Ramos (cell line): ENCODE measurements at regions not wholly inside any gene's neighbourhood (a gene's known extent, or its start where the extent isn't known, plus 50 kb on each side); places are given as distances from the start of the nearest gene placed in this dataset.
"Not testable (repeated sequence)": the region's sequence is repeated elsewhere in the genome, so short reads cannot be mapped to it uniquely, and the experiment has no call there.

Experiments used
- in situ Hi-C: fragments of 300-500 bp; cut with MboI; formaldehyde crosslinking; loops from one replicate; pipeline ENCODE4 v1.14.3; 2022; ENCODE audit warnings: low sequenced_read_pairs; ENCODE audit not compliant: unreplicated experiment

DNA sequence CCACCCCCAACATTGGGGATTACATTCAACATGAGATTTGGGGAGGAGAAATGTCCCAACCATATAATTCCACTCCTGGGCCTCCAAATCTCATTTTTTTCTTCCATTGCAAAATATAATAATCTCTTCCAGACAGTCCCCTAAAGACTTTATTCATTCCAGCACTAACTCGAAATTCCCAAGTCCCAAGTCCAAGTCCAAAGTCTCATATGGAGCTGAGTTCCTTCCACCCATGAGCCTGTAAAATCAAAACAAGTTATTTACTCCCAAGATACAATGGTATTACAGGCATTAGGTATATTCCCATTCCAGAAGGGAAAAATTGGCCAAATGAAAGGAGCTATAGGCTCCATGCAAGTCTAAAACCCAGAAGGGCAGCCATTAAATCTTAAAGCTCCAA, 56.7 kb downstream of the P2RY1 start:
- in situ Hi-C loops = no loop called here

- in situ Hi-C loops = no loop called here
These were observed 57.5 kb downstream of the P2RY1 start for GRCh38 chr3:152892446-152892845.

GRCh38 chr3:152893647-152894046, 58.7 kb downstream of the P2RY1 start:
- in situ Hi-C loops = no loop called here

GRCh38 chr3:152899306-152899705, 64.4 kb downstream of the P2RY1 start:
- in situ Hi-C loops = no loop called here

- in situ Hi-C loops = no loop called here
These were observed 67.3 kb downstream of the P2RY1 start for GRCh38 chr3:152902141-152902669.

GRCh38 chr3:152905631-152906030, 70.7 kb downstream of the P2RY1 start:
- in situ Hi-C loops = no loop called here

DNA sequence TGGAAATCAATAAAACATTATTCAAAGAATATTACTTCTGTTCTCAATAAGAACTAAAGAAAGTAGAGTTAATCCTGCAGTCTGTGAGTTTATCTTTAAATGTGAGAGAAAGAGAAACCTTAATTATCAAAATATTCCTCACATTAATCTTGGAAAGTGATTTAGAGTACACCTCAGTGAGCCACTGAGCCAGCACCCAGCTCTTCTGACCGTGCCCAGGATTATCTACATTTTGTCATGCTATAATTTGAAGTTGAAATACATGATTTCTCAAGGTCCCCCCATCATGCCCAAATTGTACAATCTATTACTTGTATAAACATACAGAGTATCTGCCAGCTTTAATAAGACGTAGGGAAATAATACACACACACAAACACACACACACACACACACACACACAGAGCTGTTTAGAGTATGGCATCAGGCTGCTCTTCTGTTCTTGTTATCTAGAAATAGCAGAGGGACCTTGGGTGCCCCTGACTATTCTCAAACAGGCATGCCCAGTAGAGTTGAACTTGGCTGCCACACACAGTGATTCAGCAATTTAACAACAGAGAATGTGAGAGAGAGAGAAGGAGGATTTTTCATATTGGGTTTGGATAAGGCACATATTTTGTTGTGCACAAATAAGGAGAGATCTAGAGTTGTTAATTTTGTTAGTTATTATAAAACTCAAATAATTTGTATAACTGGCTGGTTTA, 74.4 kb downstream of the P2RY1 start:
- in situ Hi-C loops = no loop called here

DNA sequence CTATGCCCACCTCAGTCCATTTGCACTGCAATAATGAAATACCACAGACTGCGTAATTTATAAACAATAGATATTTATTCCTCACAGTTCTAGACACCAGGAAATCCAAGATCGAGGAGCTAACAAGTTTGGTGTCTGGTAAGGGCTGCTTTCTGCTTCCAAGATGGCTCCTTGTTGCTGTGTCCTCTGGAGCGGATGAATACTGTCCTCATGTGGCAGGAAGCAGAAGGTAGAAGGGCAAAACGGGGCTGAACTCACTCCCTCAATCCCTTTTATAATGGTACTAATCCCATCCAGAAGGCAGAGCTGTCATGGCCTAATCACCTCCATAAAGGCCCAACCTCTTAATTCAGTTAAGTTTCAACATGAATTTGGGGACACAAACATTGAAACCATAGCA, 75.3 kb downstream of the P2RY1 start:
- in situ Hi-C loops = no loop called here

DNA sequence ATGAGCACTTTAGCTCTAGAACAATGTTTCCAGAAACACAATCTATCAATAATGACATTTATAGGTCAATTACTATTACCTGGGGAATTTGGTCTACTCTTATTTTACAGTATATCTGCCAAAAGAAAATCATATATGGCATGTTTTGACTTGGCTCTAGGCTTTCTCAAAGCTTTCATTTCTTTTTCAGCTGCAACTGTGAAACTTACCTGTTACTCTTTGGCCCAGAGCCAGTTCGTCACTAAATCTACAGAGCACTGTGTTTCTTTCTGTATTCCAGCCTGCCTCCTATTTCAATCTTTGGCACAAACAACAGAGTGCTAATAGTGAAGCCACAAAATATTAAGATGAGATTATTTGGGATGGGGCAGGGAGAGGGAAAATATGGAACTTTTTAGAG, 76.0 kb downstream of the P2RY1 start:
- in situ Hi-C loops = no loop called here

GRCh38 chr3:152914743-152915142, 79.8 kb downstream of the P2RY1 start:
- in situ Hi-C loops = not testable (repeated sequence)

DNA sequence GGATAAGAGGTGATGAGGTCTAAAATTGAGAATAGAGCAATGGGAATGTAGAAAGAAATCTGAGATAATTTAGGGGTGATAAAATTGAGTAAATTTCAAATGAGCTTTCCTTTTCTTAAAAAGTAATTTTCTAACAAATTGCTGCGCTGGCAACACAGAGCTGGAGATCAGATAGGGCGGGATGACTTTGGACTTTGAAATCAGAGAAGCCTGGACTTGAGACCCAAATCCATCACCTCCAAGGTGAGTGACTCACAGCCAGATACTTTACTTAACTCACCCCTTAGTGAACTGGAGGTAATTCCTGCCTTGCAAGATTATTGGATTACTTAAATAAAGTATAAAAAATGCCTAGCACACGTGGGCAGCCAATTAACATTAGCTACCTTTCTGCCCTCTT, 80.8 kb downstream of the P2RY1 start:
- in situ Hi-C loops = no loop called here

DNA sequence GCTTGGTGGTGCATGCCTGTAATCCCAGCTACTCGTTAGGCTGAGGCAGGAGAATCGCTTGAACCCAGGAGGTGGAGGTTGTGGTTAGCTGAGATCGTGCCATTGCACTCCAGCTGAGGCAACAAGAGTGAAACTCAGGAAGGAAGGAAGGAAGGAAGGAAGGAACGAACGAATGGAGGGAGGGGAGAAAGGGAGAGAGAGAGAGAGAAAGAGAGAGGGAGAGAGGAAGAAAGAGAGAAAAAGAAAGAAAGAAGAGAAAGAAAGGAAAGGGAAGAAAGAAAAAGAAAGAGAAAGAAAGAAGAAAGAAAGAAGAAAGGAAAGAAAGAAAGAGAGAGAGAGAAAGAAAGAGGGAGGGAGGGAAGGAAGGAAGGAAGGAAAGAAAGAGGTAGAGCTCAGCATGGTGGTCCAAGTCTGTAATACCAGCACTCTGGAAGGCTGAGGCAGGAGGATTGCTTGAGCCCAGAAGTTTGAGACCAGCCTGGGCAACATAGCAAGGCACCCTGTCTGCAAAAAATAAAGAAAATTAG, 81.9 kb downstream of the P2RY1 start:
- in situ Hi-C loops = no loop called here

DNA sequence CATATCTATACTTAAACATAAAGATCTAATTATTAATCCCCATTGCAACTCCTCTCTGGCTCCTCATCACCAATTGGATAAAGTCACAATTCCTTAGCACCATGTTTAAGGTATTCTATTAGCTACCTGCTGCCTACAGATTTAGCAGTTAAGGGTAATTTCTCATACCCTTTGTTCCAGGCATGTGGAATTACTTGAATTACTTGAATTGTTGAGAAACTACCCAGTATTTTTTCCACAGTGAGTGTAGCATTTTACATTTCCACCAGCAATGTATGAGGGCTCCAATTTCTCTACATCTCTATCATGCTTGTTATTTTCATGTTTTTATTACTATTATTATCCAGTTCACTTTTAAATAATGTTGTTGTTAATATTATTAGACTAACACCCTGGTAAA, 86.4 kb downstream of the P2RY1 start:
- in situ Hi-C loops = no loop called here

GRCh38 chr3:152922554-152922953, 87.6 kb downstream of the P2RY1 start:
- in situ Hi-C loops = no loop called here

DNA sequence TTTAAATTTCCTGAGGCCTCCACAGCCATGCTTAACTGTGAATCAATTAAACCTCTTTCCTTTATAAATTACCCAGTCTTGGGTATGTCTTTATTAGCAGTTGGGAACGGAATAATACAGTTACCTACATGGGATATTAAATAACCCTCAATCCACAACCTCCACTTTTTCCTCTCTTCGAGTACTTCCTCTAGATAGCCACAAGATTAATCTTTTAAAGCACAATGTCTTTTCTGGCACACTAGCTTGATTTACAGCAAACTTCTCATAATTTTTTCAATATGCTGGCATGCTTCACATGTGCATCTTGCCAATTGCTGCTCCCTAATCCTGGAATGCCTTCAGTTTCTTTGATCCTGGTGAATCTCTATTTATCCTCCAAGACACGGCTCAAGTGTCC, 92.2 kb downstream of the P2RY1 start:
- in situ Hi-C loops = no loop called here

DNA sequence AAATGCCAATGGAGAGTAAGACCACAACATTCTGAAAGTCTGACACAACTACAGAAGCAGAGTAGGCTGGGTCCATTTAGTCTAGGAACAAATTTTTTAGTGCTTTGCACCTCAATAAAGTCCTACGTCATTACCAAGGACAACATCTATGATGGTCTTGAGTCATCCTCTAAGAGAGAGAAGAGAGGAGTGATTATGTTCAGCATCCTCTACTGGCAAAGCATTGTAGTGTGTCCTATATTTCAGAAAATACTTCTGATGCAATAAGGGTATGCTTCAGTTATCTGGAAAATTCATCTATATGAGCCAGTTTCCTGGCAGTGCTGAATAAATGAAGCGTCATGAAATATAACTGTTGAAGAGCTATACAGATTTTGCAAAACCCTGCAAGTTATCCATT, 95.6 kb downstream of the P2RY1 start:
- in situ Hi-C loops = no loop called here

DNA sequence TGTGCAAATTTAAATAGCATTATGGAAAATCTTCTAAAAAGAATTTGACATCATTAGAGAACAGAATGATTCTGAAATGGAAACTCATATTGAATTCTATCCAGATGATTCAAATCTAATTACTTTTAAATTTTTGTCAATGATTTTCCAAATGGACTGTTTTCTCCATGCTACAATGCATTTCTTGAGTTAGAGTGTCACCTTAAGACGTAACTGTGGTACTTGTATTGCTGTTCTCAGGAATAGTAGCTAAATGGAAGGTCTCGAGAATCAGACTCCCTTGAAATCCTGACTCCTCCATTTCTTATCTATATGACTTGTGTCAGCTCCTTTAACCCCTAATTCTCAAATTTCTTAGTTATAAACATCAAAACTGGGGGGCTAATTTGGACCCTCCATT, 102.3 kb downstream of the P2RY1 start:
- in situ Hi-C loops = no loop called here

DNA sequence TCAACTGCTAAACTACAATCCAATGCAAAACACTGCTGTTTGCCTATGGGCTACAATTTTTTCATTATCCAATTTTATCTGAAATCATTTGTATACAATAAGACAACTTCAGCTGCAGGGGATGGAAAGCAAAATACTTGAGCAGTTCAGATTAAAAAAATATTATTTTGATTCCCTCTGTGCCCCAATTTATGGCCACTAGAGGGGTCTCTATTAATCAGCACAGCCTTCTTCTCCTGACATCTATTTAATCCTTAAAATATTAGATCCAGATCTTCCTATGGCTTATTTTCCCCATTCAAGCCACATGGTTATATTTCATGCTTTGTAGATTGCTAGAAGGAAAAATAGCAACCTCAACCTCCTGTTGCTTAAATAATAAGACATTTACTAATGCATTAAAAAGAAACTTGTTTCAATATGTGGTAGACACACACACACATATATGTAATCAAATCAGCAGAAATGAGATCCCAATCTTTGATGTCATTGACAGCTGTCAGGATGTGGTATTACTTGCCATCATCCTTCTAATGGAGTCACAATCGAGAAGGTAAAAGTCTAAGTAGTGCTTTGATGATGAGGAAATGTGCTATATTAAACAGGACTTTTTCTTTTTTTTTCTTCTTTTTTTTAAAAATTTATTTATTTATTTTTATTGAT, 104.2 kb downstream of the P2RY1 start:
- in situ Hi-C loops = no loop called here

DNA sequence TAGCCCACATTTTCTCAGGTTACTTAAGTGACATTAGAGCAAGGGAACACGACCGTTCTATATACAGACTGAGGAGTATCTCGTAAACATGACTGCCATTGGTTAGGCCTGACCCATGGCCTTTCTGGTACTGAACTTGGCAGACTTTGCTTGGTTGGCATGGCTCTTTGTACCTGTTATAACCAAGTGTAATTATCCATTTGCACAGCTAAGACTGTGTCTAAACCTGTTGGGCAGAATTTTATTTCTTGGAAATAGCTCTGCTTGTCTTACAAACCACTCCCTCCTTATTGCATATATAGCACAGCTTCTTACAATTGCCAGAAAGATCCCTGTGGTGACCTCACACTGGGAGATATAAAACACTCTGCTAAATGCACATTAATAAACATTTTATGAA, 106.9 kb downstream of the P2RY1 start:
- in situ Hi-C loops = no loop called here

DNA sequence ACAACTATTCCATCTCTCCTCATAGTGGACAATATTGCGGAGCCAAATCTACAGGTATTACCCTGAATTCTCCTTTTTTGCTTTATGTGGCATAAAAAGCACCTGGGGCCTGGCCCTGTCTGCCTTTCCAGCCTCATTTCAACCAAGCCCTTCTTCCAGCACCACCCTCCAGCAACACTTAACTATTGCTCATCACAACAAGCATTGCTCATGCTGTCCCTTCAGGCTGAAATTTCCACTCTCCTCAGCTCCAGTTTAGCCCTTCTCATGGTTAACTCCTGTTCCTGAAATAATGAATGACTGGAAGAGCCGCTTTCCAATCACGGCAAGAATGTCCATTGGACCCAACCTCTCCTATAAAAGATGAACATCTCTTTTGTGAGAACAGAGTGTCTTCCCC, 107.4 kb downstream of the P2RY1 start:
- in situ Hi-C loops = no loop called here

- in situ Hi-C loops = no loop called here
These were observed 108.7 kb downstream of the P2RY1 start for GRCh38 chr3:152943645-152944044.

GRCh38 chr3:152944671-152945070, 109.7 kb downstream of the P2RY1 start:
- in situ Hi-C loops = no loop called here
